MM.1S (cell line): ENCODE measurements at regions not wholly inside any gene's neighbourhood (a gene's known extent, or its start where the extent isn't known, plus 50 kb on each side); places are given as distances from the start of the nearest gene placed in this dataset.
"Not testable (repeated sequence)": the region's sequence is repeated elsewhere in the genome, so short reads cannot be mapped to it uniquely, and the experiment has no call there.

Source experiments
- DNase-seq: peaks from one replicate; pipeline ENCODE4 v3.0.0-alpha.2; 2015
- H2AFZ ChIP-seq: fragments of 300-600 bp; sonication (generic); 2 replicates; pipeline ENCODE4 v1.6.0; 2016; ENCODE audit warnings: antibody characterized with exemption, low read length
- H3F3A ChIP-seq: fragments of 300-600 bp; sonication (generic); 2 replicates; pipeline ENCODE4 v1.6.1; 2016; ENCODE audit warnings: mild to moderate bottlenecking, antibody characterized with exemption, low read length, moderate library complexity, mixed read lengths; ENCODE audit not compliant: insufficient read depth
- H3K27ac ChIP-seq: fragments of 300-600 bp; sonication (generic); 2 replicates; pipeline ENCODE4 v1.5.1; 2016; ENCODE audit warnings: mild to moderate bottlenecking, low read length
- H3K27me3 ChIP-seq: fragments of 300-600 bp; sonication (generic); replicated peaks from 2 replicates; pipeline ENCODE4 v1.6.0; 2016; ENCODE audit warnings: low read length; ENCODE audit not compliant: insufficient read depth
- H3K36me3 ChIP-seq: fragments of 300-600 bp; sonication (generic); replicated peaks from 2 replicates; pipeline ENCODE4 v1.6.1; 2016; ENCODE audit warnings: mild to moderate bottlenecking, low read length, mixed read lengths; ENCODE audit not compliant: insufficient read depth
- H3K4me1 ChIP-seq: fragments of 300-600 bp; sonication (generic); 2 replicates; pipeline ENCODE4 v1.6.1; 2016; ENCODE audit warnings: low read length, mixed read lengths
- H3K4me2 ChIP-seq: fragments of 300-600 bp; sonication (generic); 2 replicates; pipeline ENCODE4 v1.6.0; 2016; ENCODE audit warnings: low read depth, low read length
- H3K4me3 ChIP-seq: fragments of 300-600 bp; sonication (generic); 2 replicates; pipeline ENCODE4 v1.5.1; 2016; ENCODE audit warnings: low read length, mixed read lengths
- H3K79me2 ChIP-seq: fragments of 300-600 bp; sonication (generic); 2 replicates; pipeline ENCODE4 v1.6.1; 2016; ENCODE audit warnings: mixed run types, low read length, mixed read lengths
- H3K9ac ChIP-seq: fragments of 300-600 bp; sonication (generic); 2 replicates; pipeline ENCODE4 v1.6.1; 2016; ENCODE audit warnings: low read length, mixed read lengths
- H3K9me2 ChIP-seq: fragments of 300-600 bp; sonication (generic); replicated peaks from 2 replicates; pipeline ENCODE4 v1.6.1; 2016; ENCODE audit warnings: mild to moderate bottlenecking, low read length, mixed read lengths; ENCODE audit not compliant: insufficient read depth
- H3K9me3 ChIP-seq: fragments of 300-600 bp; sonication (generic); replicated peaks from 2 replicates; pipeline ENCODE4 v1.6.1; 2016; ENCODE audit warnings: mild to moderate bottlenecking, low read length, mixed read lengths; ENCODE audit not compliant: insufficient read depth
- H4K20me1 ChIP-seq: fragments of 300-600 bp; sonication (generic); 2 replicates; pipeline ENCODE4 v1.6.1; 2016; ENCODE audit warnings: mild to moderate bottlenecking, low read length, moderate library complexity, mixed read lengths; ENCODE audit not compliant: insufficient read depth
- CTCF ChIP-seq: fragments of 300-600 bp; sonication (generic); IDR thresholded peaks from 2 replicates; pipeline ENCODE4 v1.5.1; 2016; ENCODE audit warnings: antibody characterized with exemption, low read length, mixed read lengths
- EZH2 ChIP-seq: fragments of 300-600 bp; sonication (generic); optimal IDR thresholded peaks from 2 replicates; pipeline ENCODE3; 2017; ENCODE audit warnings: low read depth, mild to moderate bottlenecking, antibody characterized with exemption, low read length, mixed read lengths
- EZH2phosphoT487 ChIP-seq: fragments of 300-600 bp; sonication (generic); IDR thresholded peaks from 2 replicates; pipeline ENCODE4 v1.6.1; 2018; ENCODE audit warnings: antibody characterized with exemption, low read length

- Histone ChIP-seq H2AFZ (no peak overlapping the region), H4K20me1 (no peaks in the 10 kb centered on the region), H3K27ac (no peak overlapping the region), H3K4me1 (no peaks in the 10 kb centered on the region), H3K36me3 (no peaks in the 10 kb centered on the region), H3F3A (no peaks in the 10 kb centered on the region), H3K79me2 (no peaks in the 10 kb centered on the region), H3K9ac (no peak overlapping the region), H3K9me2 (no peaks in the 10 kb centered on the region), H3K4me3 (no peak overlapping the region), H3K4me2 (no peak overlapping the region), H3K9me3 (no peaks in the 10 kb centered on the region), H3K27me3 (no peaks in the 10 kb centered on the region)
- DNase-seq = no peak
- TF ChIP-seq CTCF (no peak), EZH2 (no peak), EZH2phosphoT487 (no peak)
Observed at GRCh38 chr5:113764382-113764781, 250.9 kb downstream of the YTHDC2 start.

- H3K4me1 ChIP-seq, H3F3A ChIP-seq, H2AFZ ChIP-seq, H3K9me3 ChIP-seq, H3K9ac ChIP-seq, DNase-seq, H3K27ac ChIP-seq, H4K20me1 ChIP-seq, H3K79me2 ChIP-seq, H3K4me2 ChIP-seq, H3K4me3 ChIP-seq, H3K9me2 ChIP-seq, H3K27me3 ChIP-seq, H3K36me3 ChIP-seq: not testable (repeated sequence)
Observed at GRCh38 chr5:113766827-113767226, 253.3 kb downstream of the YTHDC2 start.

- Histone ChIP-seq H4K20me1 (no peaks in the 10 kb centered on the region), H3K36me3 (no peaks in the 10 kb centered on the region), H3K9ac (no peak overlapping the region), H3F3A (no peaks in the 10 kb centered on the region), H3K27me3 (no peaks in the 10 kb centered on the region), H3K9me3 (no peaks in the 10 kb centered on the region), H3K4me3 (no peak overlapping the region), H3K4me2 (no peak overlapping the region), H3K4me1 (no peaks in the 10 kb centered on the region), H3K9me2 (no peaks in the 10 kb centered on the region), H3K27ac (no peak overlapping the region), H2AFZ (no peak overlapping the region), H3K79me2 (no peaks in the 10 kb centered on the region)
- no peak for TF ChIP-seq EZH2phosphoT487
- TF ChIP-seq CTCF = no peak
- TF ChIP-seq EZH2 = no peak
- no peak for DNase-seq
Observed at GRCh38 chr5:113770648-113771047, 257.2 kb downstream of the YTHDC2 start.

- Histone ChIP-seq H3F3A (no peaks in the 10 kb centered on the region), H3K27me3 (no peaks in the 10 kb centered on the region), H3K79me2 (no peaks in the 10 kb centered on the region), H3K9ac (no peak overlapping the region), H3K9me2 (no peaks in the 10 kb centered on the region), H3K4me3 (no peak overlapping the region), H4K20me1 (no peaks in the 10 kb centered on the region), H3K9me3 (no peaks in the 10 kb centered on the region), H3K27ac (no peak overlapping the region), H3K36me3 (no peaks in the 10 kb centered on the region), H3K4me2 (no peak overlapping the region), H3K4me1 (no peaks in the 10 kb centered on the region), H2AFZ (0 out of 2 replicates have a peak overlapping the region, but pooled peaks have one; percentile 24)
- TF ChIP-seq EZH2 (no peak), EZH2phosphoT487 (no peak), CTCF (no peak)
- peak; percentile 16 for DNase-seq
Observed at GRCh38 chr5:113771483-113771882, 258.0 kb downstream of the YTHDC2 start.
